Kidney (tissue), 13 donors: ENCODE measurements at regions not wholly inside any gene's neighbourhood (a gene's known extent, or its start where the extent isn't known, plus 50 kb on each side); places are given as distances from the start of the nearest gene placed in this dataset.

ENCODE experiments used
- DNase-seq, 5 donors: peaks; one replicate each; pipeline ENCODE4 v3.0.0-alpha.2; 2013 to 2020
- FAIRE-seq: peaks from 2 replicates; lab custom pipeline; 2012; peaks lifted over from hg19 to GRCh38; lab: Jason Lieb, UNC
- H3K27ac ChIP-seq, 2 donors: one replicate each; pipeline ENCODE4 v1.7.0; 2013; ENCODE audit warnings: low read depth in 2 of 2, low read length in 2 of 2, inconsistent platforms in 1 of 2
- H3K27me3 ChIP-seq: one replicate; pipeline ENCODE4 v1.7.1; 2013; ENCODE audit warnings: low read length, inconsistent platforms; ENCODE audit not compliant: control insufficient read depth, insufficient read depth
- H3K36me3 ChIP-seq, 3 donors: one replicate each; pipeline versions ENCODE4 v1.7.0 to v1.7.1; 2013; ENCODE audit warnings: low read length in 3 of 3, control low read depth in 1 of 3, inconsistent platforms in 1 of 3; ENCODE audit not compliant: insufficient read depth in 3 of 3, control insufficient read depth in 2 of 3
- H3K4me1 ChIP-seq, 3 donors: one replicate each; pipeline versions ENCODE4 v1.7.0 to v1.7.1; 2013; ENCODE audit warnings: low read length in 3 of 3, inconsistent platforms in 1 of 3, low read depth in 1 of 3; ENCODE audit not compliant: control insufficient read depth in 2 of 3, insufficient read depth in 2 of 3
- H3K4me3 ChIP-seq, 3 donors: one replicate each; pipeline versions ENCODE4 v1.7.0 to v1.8.1; 2013; ENCODE audit warnings: low read length in 3 of 3, control low read depth in 1 of 3, inconsistent platforms in 1 of 3
- H3K9ac ChIP-seq, 3 donors: one replicate each; pipeline versions ENCODE4 v1.7.0 to v1.7.1; 2013; ENCODE audit warnings: low read length in 3 of 3, control low read depth in 1 of 3, inconsistent platforms in 1 of 3
- H3K9me3 ChIP-seq, 3 donors: one replicate each; pipeline versions ENCODE4 v1.7.0 to v1.7.1; 2013; ENCODE audit warnings: low read length in 3 of 3, control low read depth in 1 of 3, inconsistent platforms in 1 of 3; ENCODE audit not compliant: control insufficient read depth in 2 of 3, insufficient read depth in 1 of 3
- CTCF ChIP-seq: IDR thresholded peaks from 3 replicates; pipeline ENCODE4 v1.5.1; 2012; ENCODE audit warnings: mild to moderate bottlenecking, moderate library complexity, borderline replicate concordance; ENCODE audit not compliant: insufficient read depth; ENCODE audit errors: extremely low read depth
- intact Hi-C: fragments of 100-400 bp; cut with DNase I; formaldehyde crosslinking; loops from one replicate; pipeline ENCODE4 v1.11.1; 2022
- donor health status: control.
- donor health status: control.
- donor health status: control.
- donor health status: control.
- donor health status: control.
- donor health status: DM: yes; HTN: yes; CAD: no.
- donor health status: Normal renal cell carcinoma (clear cell type).

DNA sequence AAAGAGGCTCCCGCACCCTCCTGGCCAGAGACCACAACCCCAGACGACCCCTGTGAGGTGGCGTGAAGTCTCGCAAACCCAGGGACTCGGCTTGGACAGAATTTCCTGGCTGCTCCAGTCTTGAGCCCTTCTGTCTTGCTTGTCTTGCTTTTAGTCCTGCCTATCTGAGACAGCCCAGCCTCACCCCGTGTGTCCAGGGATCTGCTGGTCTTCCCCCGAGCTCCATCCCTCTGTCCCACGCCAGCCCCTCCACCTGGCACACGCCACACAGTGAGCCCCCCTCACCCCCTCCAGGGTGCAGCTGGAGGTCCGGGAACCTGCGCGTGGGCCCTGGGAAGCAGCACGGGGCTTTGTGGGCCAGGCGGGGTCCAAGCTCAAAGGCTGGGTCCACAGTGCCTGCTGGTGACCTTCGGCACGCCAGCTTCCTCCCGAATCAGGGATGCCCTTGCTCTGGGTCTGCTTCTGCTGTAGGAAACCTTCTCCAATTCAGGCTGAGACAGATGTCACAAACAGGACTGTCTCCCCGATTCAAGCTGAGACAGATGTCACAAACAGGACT, 97.1 kb downstream of the SIK1 start:
- TF ChIP-seq CTCF, result no peak
- Histone ChIP-seq H3K27ac (no peak overlapping the region), H3K9ac (no peak overlapping the region), H3K27me3 (no peaks in the 10 kb centered on the region), H3K36me3 (no peaks in the 10 kb centered on the region), H3K9me3 (no peaks in the 10 kb centered on the region), H3K4me3 (no peak overlapping the region), H3K4me1 (peaks cover 4 to 18% (median 17%) of the 10 kb centered on the region in 3 donors)
- intact Hi-C loops, result no loop called here
- no peak for FAIRE-seq
- DNase-seq, result peak in 1 of 5 donors; percentile 57

DNA sequence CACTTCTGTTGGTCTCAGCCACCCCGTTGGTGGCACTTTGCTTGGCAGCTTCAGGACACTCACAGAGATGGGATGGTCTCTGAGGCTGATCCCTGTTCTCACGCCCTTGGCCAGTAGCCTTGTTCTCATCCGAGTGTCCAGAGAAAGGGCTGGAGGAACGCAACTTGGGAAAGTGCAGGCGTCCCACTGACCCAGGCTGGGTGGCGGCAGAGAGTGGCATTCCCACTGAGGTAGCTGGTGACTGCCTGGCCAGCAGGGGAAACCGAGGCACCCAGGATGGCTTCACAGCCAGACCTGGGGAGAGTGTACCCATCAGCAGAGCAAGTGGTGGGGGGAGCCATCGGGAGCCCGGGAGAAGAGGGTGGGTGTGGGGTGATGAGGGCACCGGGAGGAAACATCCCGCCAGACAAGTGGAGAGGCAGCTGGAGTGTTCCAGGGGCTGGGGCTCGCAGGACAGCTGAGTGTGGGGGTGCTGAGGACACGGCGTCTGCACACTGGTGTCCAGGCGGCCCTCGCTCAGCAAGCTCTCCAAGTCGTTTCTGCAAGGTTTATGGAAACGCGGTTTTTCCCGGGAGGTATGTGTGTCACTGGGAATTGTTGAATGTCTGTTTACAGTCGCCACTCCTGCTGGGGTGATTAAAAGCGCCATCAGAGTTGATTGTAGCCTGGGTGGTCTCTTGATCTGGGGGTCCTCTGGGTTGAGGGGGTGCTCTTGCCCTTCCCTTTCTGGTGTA, 97.8 kb downstream of the SIK1 start:
- Histone ChIP-seq H3K27me3 (no peaks in the 10 kb centered on the region), H3K9ac (no peak overlapping the region), H3K4me3 (no peak overlapping the region), H3K36me3 (no peaks in the 10 kb centered on the region), H3K4me1 (peaks cover 4 to 16% (median 15%) of the 10 kb centered on the region in 3 donors), H3K9me3 (no peaks in the 10 kb centered on the region), H3K27ac (no peak overlapping the region)
- FAIRE-seq (no peak), DNase-seq (peak in 2 of 5 donors; percentile 55 to 67)
- intact Hi-C loops, result no loop called here
- no peak for TF ChIP-seq CTCF

GRCh38 chr21:43328185-43328957, 98.6 kb downstream of the SIK1 start:
- FAIRE-seq, result no peak
- Histone ChIP-seq H3K4me1 (peaks cover 4 to 13% (median 8%) of the 10 kb centered on the region in 3 donors), H3K36me3 (no peaks in the 10 kb centered on the region), H3K9me3 (no peaks in the 10 kb centered on the region), H3K27ac (no peak overlapping the region), H3K27me3 (no peaks in the 10 kb centered on the region), H3K4me3 (no peak overlapping the region), H3K9ac (no peak overlapping the region)
- peak in 2 of 5 donors; percentile 15 to 71 for DNase-seq
- TF ChIP-seq CTCF, result no peak
- intact Hi-C loops, result no loop called here
